ENCODE measurements at regions not wholly inside any gene's neighbourhood (a gene's known extent, or its start where the extent isn't known, plus 50 kb on each side); places are given as distances from the start of the nearest gene placed in this dataset.

DNA sequence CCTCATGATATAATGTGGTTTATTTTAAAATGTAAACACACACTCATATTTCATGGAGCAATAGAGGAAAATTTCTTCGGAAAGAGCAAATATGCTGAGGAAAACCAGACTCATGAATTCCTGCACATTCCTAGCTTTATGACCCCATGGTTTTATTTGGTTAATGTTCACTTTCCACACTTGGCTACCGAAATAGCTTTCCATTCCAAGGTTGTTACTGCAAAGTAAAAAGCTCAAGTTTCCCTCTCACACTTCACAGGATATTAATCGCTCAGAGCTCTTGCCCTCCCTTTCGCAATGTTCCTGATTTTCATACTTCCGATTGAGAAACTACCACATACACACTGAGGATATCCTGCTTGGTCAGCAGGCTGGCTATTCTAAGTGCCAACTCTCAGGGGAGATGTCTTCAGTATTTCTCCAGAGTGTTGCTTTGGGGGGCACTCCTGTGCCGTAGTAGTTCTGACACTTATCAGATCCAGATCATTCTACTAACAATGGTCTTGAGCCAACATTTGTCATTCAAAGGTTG lies 77.5 kb upstream of the STEAP1B start:
- Histone ChIP-seq H3K9me3 (ENCODE audit: control insufficient read depth, low read length) (no peaks in the 10 kb centered on the region), H3K27ac (peak overlapping the region; percentile 66), H3K4me3 (ENCODE audit: low read depth, low read length) (peak overlapping the region; percentile 11), H3K4me2 (ENCODE audit: low read length) (no peak overlapping the region), H3K79me2 (no peaks in the 10 kb centered on the region), H3K36me3 (ENCODE audit: control insufficient read depth, insufficient read depth, low read length) (no peaks in the 10 kb centered on the region), H3K27me3 (ENCODE audit: control insufficient read depth, insufficient read depth, low read length) (no peaks in the 10 kb centered on the region), H2AFZ (no peak overlapping the region), H3K4me1 (no peaks in the 10 kb centered on the region), H3K9ac (no peak overlapping the region)
- TF ChIP-seq, protein P1, sequence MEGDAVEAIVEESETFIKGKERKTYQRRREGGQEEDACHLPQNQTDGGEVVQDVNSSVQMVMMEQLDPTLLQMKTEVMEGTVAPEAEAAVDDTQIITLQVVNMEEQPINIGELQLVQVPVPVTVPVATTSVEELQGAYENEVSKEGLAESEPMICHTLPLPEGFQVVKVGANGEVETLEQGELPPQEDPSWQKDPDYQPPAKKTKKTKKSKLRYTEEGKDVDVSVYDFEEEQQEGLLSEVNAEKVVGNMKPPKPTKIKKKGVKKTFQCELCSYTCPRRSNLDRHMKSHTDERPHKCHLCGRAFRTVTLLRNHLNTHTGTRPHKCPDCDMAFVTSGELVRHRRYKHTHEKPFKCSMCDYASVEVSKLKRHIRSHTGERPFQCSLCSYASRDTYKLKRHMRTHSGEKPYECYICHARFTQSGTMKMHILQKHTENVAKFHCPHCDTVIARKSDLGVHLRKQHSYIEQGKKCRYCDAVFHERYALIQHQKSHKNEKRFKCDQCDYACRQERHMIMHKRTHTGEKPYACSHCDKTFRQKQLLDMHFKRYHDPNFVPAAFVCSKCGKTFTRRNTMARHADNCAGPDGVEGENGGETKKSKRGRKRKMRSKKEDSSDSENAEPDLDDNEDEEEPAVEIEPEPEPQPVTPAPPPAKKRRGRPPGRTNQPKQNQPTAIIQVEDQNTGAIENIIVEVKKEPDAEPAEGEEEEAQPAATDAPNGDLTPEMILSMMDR (IDR thresholded peaks at IDR 0.05), result no peak

DNA sequence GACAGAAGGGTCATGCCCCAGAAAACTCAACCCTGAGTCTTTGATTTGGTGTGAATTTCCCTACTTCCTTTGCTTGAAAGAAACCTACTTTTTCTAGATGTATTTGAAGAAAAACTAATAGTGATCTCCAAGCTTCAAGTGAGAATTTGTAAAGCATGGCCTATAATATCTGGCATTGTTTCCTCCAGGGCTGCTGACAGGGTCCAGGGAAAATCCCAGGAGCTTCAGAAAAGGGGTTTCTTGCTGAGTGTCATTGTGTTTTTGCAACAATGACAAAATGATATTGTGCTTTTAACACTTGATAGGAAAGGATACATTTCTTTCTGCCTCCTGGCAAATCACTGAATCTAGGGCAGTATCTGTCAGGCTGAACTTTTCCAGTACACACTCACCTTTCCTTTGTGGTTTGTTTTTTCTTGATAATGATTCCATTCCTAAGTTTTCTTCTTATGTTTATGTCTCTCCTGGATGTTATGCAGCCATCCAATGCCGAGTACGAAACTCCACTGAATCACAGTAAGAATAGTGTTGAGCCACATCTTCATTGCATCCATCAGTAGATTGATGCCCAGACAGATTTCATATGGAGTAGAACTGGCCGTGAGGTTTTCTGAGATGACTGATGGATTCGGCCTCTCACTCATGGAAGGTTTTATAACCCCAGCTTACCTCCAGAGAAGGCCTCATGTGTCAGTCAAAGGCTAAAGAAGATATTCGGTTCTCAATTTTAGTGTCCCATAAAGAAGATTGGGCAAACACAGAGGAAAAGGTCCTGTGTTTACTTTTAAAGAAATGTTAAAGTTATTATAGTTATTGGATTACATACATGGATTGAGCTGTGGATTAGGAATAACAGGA lies 76.9 kb upstream of the STEAP1B start:
- H3K4me1 ChIP-seq, result no peaks in the 10 kb centered on the region
- H3K79me2 ChIP-seq, result no peaks in the 10 kb centered on the region
- no peak overlapping the region for H3K4me2 ChIP-seq (ENCODE audit: low read length)
- no peaks in the 10 kb centered on the region for H3K36me3 ChIP-seq (ENCODE audit: control insufficient read depth, insufficient read depth, low read length)
- H3K9me3 ChIP-seq (ENCODE audit: control insufficient read depth, low read length), result no peaks in the 10 kb centered on the region
- TF ChIP-seq, protein P1 (IDR thresholded peaks at IDR 0.05), result no peak
- H3K27me3 ChIP-seq (ENCODE audit: control insufficient read depth, insufficient read depth, low read length), result no peaks in the 10 kb centered on the region
- no peak overlapping the region for H3K4me3 ChIP-seq (ENCODE audit: low read depth, low read length)
- H2AFZ ChIP-seq, result no peak overlapping the region
- H3K27ac ChIP-seq, result peak overlapping the region; percentile 66
- H3K9ac ChIP-seq, result no peak overlapping the region

DNA sequence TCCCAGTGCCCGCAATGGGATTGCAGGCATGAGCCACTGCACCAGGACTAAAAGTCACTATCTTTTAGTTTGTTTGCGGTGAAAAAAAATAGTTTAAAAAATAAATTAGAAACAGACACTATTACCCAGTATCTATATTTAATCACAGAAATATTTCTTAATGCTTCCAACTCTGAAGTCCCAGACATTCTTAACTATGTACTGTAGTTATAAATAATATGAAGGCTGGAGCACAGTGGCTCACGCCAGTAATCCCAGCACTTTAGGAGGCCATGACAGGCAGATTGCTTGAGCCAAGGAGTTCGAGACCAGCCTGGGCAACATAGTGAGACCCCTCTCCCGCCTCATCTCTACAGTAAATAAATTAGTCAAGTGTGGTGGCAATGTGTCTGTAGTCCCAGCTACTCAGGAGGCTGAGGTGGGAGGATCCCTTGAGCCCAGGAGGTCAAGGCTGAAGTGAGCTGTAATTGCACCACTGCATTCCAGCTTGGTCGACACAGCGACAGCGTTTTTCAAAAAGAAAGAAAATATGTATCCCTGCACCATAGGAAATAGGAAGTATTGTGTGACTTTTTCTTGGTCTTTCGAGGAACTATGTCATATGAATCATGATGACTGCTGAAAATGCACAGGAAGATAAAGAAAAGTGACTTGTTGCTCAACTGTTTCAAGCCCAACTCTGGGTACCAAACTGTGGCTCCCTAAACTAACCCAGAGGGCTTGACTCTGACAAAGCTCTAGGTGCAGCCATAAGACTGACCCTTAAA lies 74.9 kb upstream of the STEAP1B start:
- TF ChIP-seq, protein P1 (IDR thresholded peaks at IDR 0.05), result no peak
- Histone ChIP-seq H3K79me2 (no peaks in the 10 kb centered on the region), H3K9me3 (ENCODE audit: control insufficient read depth, low read length) (no peaks in the 10 kb centered on the region), H3K4me3 (ENCODE audit: low read depth, low read length) (no peak overlapping the region), H3K36me3 (ENCODE audit: control insufficient read depth, insufficient read depth, low read length) (no peaks in the 10 kb centered on the region), H3K4me1 (no peaks in the 10 kb centered on the region), H3K9ac (no peak overlapping the region), H2AFZ (no peak overlapping the region), H3K27ac (no peak overlapping the region), H3K27me3 (ENCODE audit: control insufficient read depth, insufficient read depth, low read length) (no peaks in the 10 kb centered on the region), H3K4me2 (ENCODE audit: low read length) (no peak overlapping the region)

DNA sequence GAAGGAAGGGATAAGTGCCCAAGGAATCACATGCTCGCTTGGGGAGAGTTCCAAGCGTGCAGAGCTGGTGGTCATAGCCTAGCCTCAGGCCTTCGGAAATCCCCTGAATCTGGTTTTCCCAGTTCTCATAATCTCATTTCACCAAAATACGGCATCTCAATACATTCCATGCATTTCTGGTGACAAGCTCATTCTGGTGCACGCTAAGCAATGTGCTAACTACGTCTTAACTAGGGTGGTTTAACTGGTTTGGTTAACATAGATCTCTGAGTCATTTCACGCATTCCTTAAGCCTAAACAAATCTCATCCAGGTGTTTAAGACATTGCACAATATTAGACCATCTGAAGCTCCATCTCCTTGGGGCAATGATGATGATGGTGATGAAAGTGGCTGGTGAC lies 72.9 kb upstream of the STEAP1B start:
- Histone ChIP-seq H3K27me3 (ENCODE audit: control insufficient read depth, insufficient read depth, low read length) (no peaks in the 10 kb centered on the region), H2AFZ (no peak overlapping the region), H3K9ac (no peak overlapping the region), H3K36me3 (ENCODE audit: control insufficient read depth, insufficient read depth, low read length) (no peaks in the 10 kb centered on the region), H3K4me1 (no peaks in the 10 kb centered on the region), H3K27ac (no peak overlapping the region), H3K4me3 (ENCODE audit: low read depth, low read length) (no peak overlapping the region), H3K79me2 (no peaks in the 10 kb centered on the region), H3K4me2 (ENCODE audit: low read length) (no peak overlapping the region), H3K9me3 (ENCODE audit: control insufficient read depth, low read length) (no peaks in the 10 kb centered on the region)
- TF ChIP-seq, protein P1 (IDR thresholded peaks at IDR 0.05), result no peak
